ENCODE measurements at regions not wholly inside any gene's neighbourhood (a gene's known extent, or its start where the extent isn't known, plus 50 kb on each side); places are given as distances from the start of the nearest gene placed in this dataset.
"Not testable (repeated sequence)": the region's sequence is repeated elsewhere in the genome, so short reads cannot be mapped to it uniquely, and the experiment has no call there.

DNA sequence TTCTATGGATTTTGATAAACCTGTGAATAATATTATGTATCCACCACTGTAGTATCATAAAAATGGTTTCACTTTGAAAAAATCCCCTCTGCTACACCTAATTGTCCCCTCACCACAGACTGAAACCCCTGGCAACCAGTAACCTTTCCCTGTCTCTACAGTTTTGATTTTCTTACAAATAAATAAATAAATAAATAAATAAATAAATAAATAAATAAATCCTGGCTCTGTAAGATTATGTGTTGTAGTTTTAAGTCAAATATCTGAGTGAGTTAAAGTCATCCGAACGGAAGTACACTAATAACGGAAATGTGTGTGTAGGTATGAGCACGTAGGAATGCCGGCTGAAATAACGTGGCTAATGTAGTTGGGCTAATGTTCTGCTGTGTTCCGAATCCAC, 641.5 kb downstream of the GABRG1 start:
- DNase-seq (ENCODE audit: low read depth), result no peak

DNA sequence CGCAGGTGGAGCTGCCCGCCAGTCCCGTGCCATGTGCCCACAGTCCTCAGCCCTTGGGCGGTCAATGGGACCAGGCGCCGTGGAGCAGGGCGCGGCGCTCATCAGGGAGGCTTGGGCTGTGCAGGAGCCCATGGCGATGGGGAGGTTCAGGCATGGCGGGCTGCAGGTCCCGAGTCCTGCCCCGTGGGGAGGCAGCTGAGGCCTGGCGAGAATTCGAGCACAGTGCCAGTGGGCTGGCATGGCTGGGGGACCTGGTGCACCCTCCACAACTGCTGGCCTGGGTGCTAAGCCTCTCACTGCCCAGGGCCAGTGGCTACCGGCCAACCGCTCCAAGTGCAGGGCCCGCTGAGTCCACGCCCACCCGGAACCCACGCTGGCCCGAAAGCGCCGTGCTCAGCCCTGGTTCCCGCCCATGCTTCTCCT, 646.5 kb downstream of the GABRG1 start:
- no peak for DNase-seq (ENCODE audit: low read depth)

DNA sequence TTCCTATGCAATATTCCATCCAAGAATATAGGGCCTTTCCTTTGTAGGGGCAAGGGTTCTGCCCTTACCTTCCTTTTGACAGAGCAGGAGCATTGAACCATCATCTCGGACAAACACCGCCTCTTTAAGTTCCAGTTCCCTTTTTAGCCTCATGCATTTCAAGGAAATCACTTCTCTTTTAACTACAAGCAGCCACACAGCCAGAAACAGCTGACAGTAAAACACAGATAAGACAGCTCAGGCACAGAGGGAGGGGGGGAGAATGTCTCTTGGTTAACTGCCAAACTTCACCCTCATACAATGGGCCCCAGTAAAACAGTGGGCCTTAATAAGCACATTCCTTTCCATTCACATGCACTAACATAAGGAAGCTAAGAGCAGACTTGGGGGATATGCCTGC, 648.3 kb downstream of the GABRG1 start:
- DNase-seq (ENCODE audit: low read depth), result no peak

DNA sequence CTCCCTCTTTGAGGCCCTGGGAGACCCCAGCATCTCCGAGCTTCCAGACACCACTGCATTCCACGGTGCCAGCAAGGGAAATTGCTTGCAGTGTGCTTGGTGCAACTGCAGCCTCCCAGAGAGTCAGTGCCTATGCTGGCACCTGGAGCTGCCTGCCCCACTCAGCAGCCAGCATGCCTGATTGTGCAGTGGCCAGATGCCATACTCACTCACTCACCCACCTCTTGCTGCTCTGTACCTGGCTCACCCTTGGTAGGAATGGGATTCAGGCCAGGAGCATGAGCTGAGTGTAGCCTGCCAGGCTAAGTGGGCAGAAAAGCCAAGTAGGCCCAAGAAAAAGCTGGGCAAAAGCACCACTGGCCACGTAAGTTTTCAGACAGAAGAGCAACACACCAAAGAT, 651.4 kb downstream of the GABRG1 start:
- no peak for DNase-seq (ENCODE audit: low read depth)

DNA sequence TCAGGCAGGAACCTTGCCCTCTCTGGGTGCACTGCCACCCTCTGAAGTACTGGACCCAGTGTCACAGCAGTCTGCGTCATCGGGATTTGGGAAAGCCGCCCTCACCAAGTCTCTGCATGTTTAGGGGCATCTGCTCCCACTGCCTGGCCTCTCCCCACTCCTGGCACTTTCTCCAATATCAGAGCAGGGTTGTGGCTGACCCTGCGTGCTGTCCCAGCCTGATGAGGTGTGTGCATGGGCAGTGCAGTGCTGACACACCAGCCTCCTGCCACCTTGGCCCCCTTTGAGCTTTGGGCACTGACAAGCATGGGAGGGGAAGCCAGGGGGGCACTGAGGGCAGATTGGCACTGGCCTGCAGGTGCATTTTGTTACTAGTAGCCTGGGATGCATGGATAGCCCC, 652.5 kb downstream of the GABRG1 start:
- no peak for DNase-seq (ENCODE audit: low read depth)

DNA sequence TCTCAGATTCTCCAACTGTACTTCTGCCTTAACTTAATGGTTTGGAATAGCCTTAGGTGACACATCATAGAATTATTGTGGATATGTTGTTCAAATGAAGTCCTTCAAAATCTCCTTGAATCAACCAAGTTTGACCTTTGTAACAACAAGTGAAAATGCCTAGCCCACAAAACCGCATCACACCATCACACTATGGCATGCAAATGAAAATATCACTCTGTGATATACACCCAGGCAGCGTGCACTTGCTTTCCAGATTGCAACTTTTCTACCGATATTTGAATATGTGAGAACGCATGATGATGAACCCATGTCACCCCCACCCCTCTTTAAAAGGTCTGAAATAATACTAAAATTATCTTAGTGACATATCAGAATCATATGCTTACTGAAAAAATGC, 656.7 kb downstream of the GABRG1 start:
- DNase-seq (ENCODE audit: low read depth), result no peak

DNA sequence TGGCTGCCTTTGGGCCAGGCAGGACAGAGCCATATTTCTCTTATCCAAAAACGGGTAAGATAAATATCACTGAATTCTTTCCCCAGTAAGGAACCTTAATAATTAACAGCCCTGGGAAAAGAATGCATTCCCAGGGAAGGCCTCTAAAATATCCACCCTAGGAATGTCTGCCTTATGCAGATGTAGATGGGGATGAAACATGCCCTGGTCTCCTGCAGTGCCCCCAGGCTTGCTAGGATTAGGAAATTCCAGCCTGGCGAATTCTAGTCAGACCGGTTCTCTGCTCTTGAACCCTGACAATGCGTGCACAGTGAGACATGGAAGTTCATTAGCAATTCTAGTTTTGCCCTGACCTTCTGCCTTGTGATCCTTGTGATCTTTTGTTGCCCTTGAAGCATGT, 663.7 kb downstream of the GABRG1 start:
- not testable (repeated sequence) for DNase-seq (ENCODE audit: low read depth)

DNA sequence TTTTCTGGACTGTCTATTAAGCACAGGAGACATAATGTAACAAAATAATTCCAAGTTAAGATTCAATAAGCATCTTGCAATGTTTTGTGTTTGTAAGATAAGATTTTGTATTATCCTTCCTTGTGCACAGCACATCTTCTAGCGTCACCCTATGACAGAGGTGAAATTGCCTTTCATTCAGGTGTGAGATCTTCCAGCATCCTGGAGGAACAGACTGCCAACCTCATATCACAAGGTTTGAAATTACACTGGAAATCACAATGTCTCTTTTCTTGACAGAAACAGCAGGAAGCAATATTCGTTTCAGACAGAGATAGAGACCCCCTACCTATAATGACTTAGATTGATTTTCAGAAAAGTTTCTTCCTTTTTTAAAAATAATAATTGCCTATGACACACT, 668.6 kb downstream of the GABRG1 start:
- no peak for DNase-seq (ENCODE audit: low read depth)

DNA sequence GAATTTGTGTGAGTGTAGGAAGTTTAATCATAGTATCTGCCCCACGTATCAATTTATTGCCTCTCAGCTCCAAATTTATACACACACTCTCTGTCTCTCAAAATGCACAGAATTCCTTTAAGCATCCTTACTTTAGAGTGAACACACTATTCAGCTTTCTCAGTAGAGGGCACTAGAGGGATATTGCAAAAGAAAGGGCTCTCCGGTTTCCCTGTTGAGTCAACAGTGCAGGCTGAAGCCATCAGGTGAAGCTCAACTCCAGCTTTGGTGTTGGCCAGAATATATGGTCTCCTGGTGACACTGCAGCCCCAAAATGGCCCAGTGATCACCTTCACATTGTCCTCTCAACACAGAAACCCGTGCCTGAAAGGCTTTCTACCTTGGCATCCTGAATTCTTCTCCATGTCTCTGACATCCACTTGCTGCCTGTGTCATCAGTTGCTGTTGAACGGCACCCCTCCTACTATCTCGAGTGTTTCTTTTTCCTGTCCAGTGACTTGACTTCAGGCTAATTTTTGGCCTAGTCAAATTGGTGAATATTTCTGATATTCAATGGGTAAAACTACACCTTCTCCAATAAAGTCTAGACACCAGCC, 670.5 kb downstream of the GABRG1 start:
- no peak for DNase-seq (ENCODE audit: low read depth)

DNA sequence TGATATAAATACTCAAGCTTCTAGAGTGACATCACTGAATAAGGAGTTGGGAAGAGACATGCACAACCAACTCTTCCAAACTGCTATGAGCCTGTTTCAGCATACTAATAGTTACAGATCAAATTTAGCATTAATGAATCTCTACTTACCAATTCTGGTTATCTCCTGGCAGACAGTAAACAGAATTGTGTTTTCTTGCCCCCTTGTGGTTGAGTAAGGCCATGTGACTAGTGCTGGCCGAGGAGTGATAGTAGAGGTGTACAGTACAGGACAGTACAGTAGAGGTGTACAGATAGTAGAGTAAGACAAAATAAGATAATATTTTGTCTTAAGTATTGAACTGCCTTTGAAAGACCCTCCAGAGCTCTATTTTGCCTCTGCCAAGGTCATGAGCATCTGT, 681.4 kb downstream of the GABRG1 start:
- no peak for DNase-seq (ENCODE audit: low read depth)

DNA sequence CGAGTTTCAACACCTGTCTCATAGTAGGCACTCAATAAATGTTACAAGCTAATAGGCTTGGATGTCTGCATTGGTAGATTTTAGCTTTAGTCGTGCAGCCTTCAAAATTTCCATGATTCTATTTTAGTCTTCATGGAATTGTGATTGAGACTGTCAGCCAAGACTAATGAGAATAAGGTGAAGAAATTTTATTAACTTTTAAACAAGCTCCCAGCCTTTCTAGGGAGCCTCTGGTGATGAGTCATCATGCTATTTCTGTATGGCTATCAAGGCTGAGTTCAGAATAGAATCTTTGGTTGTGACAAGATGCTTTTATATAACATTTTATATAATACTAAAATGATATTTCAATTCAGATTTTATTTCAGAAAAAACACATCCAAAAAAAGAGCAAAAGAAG, 685.8 kb downstream of the GABRG1 start:
- DNase-seq (ENCODE audit: low read depth), result no peak

DNA sequence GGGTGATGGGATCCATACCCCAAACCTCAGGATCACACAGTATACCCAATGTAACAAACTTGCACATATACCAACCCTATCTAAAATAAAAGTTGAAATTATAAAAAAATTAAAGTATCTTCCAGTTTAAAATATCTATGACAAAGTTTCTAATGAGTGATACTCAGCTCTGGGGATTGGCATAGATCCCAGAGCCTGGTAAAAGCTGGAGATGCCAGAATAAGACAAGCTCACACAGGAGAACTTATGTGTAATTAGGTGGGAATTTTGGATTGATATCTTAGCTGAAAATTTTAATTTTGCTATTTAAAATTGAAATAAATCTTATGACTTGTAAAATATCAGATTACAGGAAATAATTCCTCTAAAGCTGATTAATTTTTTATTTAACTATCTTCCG, 686.5 kb downstream of the GABRG1 start:
- no peak for DNase-seq (ENCODE audit: low read depth)

DNA sequence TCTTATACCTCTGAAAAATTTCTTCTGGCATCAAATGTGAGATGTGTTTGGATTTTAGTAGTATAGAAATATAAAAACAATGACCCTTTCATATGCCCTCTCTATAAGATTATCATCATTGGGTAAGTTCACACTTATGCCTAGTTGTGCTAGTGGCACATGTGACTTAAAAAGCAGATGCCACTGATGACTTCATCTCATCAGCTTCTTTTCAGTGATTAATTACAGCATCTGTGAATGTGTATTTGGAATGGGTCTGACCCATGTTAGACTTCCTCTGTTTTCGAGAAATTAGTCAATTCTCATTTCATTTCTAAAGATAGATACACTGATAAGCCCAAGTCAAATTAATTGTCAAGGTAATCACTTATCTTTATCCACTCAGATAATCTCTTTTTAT, 698.7 kb downstream of the GABRG1 start:
- no peak for DNase-seq (ENCODE audit: low read depth)

DNA sequence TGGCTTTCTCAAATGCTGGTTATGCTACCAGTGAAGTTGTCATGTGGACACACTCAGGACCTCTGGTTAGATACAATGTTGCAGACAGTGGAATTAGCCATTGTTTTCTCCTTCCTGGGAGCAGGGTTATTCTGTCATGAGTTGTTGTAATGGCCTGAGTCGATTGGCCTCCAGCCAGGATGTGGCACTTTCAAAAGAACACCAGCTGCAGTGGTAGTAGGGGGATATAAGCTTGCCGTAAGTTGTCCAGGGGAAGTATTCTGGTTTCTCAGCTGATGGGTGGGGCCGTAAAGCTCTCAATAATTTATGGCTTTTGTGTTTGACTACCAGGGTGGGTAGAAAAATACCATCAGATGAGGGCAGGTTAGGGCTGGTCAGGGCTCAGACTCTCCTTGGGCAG, 697.5 kb upstream of the GNPDA2 start:
- no peak for DNase-seq (ENCODE audit: low read depth)

DNA sequence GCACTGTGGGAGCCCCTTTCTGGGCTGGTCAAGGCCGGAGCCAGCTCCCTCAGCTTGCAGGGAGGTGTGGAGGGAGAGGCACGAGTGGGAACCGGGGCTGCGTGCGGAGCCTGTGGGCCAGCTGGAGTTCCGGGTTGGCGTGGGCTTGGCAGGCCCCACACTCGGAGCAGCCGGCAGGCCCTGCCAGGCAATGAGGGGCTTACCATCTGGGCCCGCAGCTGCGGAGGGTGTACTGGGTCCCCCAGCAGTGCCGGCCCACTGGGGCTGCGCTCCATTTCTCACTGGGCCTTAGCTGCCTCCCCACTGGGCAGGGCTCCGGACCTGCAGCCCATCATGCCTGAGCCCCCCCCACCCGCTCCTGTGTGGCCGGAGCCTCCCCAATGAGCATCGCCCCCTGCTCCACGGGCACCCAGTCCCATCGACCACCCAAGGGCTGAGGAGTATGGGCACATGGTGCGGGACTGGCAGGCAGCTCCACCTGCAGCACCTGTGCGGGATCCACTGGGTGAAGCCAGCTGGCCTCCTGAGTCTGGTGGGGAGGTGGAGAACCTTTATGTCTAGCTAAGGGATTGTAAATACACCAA, 693.8 kb upstream of the GNPDA2 start:
- not testable (repeated sequence) for DNase-seq (ENCODE audit: low read depth)

DNA sequence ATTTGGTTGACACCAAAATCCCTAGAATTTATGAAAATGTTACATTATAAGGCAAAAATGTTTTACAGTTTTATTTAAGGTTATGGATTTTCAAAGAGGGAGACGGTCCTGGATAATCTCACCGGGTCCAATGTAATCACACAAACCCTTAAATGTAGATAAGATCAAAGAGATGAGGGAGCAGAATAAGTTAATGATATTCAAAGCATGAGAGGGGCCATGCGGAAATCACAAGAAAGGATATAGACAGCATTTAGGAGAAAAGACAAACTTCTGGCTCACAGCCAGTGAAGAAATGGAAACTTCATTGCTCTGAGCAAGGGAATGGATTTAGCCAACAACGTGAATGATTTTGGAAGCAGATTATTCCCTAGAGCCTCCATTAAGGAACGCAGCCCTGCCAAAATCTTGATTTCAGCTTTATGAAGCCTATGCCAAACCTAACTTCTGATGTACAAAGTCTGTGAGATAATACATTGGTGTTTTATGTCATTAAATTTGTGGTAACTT, 684.4 kb upstream of the GNPDA2 start:
- DNase-seq (ENCODE audit: low read depth), result no peak

DNA sequence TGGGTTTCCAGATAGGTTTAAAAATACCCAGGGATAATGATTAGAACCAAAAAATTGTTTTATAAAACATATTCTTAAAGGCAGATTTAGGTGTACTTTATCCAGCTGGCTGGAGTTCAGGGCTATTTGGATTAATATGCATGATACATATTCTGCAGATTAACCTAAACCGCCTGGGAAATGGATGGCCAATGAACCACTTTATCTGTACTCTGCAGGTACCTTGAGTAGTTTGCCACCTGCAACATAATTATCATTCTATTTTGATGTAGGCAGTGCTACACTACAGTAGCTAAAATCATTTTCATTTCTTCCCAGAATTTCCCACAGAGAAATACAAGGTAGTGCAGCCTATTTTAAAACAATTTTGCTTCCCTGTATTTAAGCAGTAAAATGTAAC, 683.2 kb upstream of the GNPDA2 start:
- DNase-seq (ENCODE audit: low read depth), result no peak

DNA sequence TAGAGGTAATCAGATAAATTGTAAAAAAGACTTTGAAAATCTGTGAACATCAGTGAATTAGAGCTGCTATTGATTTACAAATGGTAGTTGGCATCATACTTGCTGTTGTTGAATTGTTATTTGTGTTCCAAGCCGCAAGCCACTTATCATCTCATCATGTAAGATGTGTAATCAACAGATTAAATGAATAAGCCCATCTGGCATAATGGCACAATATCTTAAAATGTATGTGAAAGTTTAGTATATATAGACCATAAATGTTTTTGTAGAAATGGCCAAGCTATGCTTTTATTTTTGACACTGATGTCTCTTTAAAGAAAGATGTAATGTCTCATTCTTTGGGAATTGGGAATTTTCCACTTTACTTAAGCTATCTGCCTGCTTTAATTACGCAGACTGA, 682.6 kb upstream of the GNPDA2 start:
- no peak for DNase-seq (ENCODE audit: low read depth)

DNA sequence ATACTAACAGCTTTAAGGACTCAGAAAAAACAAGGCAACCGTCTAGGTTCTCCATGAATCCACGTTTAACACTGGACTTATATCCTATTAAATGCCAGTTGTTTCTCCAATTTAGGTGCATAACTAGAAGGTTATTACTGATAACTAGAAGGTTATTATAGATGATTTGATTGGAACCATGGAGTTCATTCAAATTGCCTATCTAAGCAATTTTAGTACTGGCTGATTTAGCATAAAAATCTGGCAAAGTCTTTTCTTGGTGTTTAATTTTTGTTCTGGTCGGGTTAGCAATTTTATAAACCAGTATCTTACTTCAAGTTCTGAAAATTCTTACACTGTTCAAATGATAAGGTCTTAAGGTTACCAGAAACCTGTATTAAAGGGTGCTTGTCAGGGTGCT, 672.8 kb upstream of the GNPDA2 start:
- no peak for DNase-seq (ENCODE audit: low read depth)

DNA sequence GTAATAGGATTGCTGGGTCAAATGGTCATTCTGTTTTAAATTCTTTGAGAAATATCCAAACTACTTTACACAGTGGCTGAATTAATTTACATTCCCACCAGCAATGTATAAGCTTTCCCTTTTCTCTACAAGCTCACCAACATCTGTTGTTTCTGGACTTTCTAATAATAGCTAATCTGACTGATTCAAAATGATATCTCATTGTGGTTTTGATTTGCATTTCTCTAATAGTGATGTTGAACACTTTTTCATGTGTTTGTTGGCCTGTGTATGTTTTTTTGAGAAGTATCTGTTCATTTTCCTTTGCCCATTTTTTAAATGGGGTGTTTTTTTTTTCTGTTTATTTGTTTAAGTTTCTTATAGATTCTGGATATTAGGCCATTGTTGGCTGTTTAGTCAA, 659.0 kb upstream of the GNPDA2 start:
- DNase-seq (ENCODE audit: low read depth), result no peak

DNA sequence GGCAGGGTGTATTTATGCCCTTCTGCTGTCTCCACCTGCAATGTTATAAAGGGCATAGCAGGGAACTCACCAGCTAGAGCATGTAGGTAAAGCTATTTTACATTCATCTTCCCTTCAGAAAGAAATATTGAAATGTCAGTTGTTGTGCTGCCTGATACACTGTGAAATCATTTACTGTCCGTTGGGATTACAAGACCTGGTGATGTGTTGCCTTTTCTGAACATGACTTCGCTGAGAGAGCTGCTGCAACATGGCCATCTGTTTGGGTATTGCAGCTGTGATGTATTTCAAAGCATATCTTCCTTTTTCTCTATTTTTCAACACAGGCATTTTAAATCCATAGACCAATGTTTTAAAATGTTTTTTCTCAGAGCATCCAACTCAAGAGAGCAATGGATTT, 644.1 kb upstream of the GNPDA2 start:
- DNase-seq (ENCODE audit: low read depth), result no peak

DNA sequence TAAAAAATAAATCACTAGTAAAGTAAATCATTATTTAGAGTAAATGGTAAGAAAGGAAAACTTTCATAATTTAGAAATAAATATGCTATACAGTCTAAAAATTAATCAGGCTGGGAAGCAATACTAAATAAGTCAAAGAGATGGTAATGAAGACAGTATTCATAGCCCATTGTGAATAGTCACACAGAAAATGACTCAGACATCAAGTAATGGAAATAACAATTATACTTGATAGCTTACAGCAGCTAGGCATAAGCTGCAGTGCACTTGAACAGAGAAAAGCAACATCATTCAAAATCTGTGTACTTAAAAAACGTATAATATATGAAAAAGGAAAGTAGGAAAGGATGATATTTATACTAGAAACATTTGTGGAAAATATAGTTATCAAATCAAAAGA, 642.5 kb upstream of the GNPDA2 start:
- no peak for DNase-seq (ENCODE audit: low read depth)

DNA sequence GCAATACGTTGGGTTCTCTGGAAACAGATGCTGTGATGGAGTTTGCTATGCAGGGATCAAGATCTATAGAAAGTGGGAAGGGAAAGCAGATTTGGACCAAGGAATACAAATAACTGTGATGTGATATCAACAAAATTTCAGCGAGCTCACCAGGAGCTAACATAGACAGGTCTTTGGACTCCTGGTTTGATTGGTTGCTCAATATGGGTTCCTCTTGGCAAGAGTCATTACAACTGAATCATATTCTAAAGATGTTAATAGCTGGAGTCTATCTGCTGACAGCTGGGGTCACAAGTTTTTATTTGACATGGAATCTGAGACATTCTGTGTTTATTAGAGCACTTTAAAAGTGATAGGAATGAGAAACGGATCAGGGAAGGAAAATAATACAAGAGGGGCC, 637.6 kb upstream of the GNPDA2 start:
- no peak for DNase-seq (ENCODE audit: low read depth)
